ENCODE measurements at regions not wholly inside any gene's neighbourhood (a gene's known extent, or its start where the extent isn't known, plus 50 kb on each side); places are given as distances from the start of the nearest gene placed in this dataset.
"Not testable (repeated sequence)": the region's sequence is repeated elsewhere in the genome, so short reads cannot be mapped to it uniquely, and the experiment has no call there.

DNA sequence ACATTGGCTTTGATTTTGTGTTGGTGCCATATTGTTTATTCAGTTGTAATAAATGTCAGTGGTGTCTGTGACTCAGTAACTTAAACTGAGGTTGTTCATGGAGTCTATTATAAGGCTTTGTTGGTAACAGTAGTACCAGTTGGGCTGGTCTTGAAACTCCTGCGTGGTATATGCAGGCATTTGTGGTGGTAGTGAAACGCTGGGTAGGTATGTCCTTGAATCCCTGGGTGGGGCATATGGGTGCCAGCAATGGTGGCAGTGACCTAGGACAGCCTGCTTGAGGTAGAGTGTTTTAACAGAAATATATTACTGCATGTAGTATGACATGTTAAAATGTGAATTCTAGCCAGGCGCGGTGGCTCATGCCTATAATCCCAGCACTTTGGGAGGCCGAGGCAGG is 1058.5 kb upstream of the SEMA6A start:
- no peak overlapping the region for H3K4me3 ChIP-seq (ENCODE audit: low read depth, low read length)
- TF ChIP-seq, protein P1, sequence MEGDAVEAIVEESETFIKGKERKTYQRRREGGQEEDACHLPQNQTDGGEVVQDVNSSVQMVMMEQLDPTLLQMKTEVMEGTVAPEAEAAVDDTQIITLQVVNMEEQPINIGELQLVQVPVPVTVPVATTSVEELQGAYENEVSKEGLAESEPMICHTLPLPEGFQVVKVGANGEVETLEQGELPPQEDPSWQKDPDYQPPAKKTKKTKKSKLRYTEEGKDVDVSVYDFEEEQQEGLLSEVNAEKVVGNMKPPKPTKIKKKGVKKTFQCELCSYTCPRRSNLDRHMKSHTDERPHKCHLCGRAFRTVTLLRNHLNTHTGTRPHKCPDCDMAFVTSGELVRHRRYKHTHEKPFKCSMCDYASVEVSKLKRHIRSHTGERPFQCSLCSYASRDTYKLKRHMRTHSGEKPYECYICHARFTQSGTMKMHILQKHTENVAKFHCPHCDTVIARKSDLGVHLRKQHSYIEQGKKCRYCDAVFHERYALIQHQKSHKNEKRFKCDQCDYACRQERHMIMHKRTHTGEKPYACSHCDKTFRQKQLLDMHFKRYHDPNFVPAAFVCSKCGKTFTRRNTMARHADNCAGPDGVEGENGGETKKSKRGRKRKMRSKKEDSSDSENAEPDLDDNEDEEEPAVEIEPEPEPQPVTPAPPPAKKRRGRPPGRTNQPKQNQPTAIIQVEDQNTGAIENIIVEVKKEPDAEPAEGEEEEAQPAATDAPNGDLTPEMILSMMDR (IDR thresholded peaks at IDR 0.05; ENCODE audit: low read depth, low read length), result no peak

DNA sequence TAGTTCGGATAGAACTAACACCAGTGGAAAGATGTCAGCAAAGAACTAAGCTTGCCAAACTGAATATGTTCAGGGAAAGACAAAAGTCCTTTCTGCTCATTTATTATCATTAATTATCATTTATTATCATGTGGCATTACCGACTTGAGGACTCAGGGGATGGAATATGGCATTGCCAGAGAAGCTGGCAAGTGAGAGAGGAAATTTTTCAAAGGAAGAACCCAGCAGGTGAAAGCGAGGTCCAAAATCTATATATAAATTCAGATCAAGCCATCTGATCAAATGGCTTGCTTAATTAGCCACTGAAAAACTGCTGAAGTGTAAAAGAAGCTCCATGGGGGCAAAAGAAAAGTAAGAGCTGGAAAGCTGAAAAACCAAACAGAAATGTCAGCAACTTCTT is 1049.6 kb upstream of the SEMA6A start:
- TF ChIP-seq, protein P1 (IDR thresholded peaks at IDR 0.05; ENCODE audit: low read depth, low read length), result no peak

DNA sequence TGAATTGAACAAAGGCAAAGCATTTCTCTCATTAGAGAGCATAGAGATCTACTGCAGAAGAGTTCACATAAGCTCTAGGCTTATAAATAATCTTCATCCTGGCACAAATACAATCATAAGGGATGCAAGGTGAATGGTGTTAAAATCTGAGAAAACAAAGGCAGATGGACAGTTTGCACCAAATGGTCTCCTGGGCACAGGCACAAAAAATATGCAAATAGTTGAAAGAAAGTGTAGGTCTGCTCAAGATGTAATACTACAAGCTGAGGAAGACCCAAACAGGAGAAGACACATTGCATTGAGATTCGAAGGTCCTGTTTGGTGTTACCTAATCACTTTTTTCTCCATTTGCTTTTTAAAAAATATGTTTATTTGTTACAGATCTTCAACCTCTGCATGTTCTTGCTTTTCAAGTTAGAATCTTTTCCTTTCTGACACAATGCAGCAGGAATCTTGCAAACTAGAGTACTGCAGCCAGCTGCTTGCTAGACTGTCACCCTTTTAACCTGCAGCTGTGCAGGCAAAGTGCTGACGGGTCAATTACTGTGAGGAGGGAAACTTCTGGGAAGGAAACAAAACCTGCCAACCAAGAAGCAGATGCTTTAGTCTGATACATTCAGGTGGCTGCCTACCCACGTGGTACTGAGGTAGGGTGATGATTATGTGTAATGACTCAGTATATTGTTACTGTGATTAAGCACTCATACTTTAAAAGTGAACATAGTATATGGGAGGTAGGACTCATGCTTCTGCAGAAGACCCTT is 1048.6 kb upstream of the SEMA6A start:
- TF ChIP-seq, protein P1 (IDR thresholded peaks at IDR 0.05; ENCODE audit: low read depth, low read length), result no peak
- H3K4me3 ChIP-seq (ENCODE audit: low read depth, low read length), result no peak overlapping the region

More for the DNA sequence above, 1049.6 kb upstream of the SEMA6A start:
- no peak overlapping the region for H3K4me3 ChIP-seq (ENCODE audit: low read depth, low read length)

DNA sequence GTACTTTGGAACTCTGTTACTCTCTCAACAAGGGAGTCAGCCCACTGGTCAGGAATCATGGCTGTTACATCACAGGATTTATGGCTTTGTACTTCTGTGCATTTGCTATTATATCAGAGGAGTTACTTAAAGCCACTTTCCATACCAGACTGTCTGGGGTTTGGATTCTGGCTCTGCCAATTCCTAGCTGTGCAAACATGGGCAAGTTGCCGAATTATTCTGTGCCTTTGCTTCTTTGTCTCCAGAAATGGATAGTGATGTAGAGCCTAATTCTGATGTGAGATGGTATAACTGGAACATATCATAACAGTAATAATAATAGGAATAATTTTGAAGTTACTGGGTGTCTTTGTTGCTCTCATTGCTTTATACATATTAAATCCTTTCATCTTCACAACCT is 1047.3 kb upstream of the SEMA6A start:
- no peak overlapping the region for H3K4me3 ChIP-seq (ENCODE audit: low read depth, low read length)
- TF ChIP-seq, protein P1 (IDR thresholded peaks at IDR 0.05; ENCODE audit: low read depth, low read length), result no peak

DNA sequence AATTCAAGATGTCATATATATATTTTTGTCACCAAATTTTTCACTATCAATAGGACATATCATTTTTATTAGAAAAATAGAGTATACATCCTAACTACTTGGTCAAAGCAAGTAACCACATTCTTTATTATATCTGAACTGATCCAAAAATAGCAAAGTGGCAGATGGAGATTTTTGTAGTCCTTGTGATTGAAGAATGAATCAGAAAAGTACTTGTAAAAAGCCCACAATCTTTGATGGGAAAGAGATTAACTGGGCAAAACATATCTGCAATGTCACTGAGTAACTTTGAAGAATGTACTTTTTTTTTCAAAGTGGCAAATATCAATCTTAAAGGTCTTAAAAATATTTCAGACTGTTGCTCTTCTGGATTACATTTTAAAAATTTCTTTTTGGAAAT is 1040.6 kb upstream of the SEMA6A start:
- TF ChIP-seq, protein P1 (IDR thresholded peaks at IDR 0.05; ENCODE audit: low read depth, low read length), result no peak
- no peak overlapping the region for H3K4me3 ChIP-seq (ENCODE audit: low read depth, low read length)

DNA sequence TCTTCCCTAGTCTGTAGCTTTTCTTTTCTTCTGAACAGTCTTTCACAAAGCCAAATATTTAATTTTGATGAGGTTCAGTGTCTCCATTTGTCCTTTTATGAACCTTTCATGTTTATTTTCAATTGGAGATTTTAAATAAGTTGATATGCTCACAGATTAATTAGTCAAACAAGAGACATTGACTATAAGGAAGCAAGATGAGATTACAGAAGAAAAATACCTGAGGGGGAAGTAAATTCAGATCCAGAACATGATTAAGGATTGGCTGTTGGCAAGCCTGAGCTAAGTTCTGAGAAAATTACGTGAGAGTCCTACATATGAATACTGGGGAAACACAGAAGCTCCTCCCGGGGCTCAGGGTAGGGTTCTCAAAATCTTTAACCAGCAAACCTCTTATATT is 1039.8 kb upstream of the SEMA6A start:
- TF ChIP-seq, protein P1 (IDR thresholded peaks at IDR 0.05; ENCODE audit: low read depth, low read length), result no peak
- no peak overlapping the region for H3K4me3 ChIP-seq (ENCODE audit: low read depth, low read length)

DNA sequence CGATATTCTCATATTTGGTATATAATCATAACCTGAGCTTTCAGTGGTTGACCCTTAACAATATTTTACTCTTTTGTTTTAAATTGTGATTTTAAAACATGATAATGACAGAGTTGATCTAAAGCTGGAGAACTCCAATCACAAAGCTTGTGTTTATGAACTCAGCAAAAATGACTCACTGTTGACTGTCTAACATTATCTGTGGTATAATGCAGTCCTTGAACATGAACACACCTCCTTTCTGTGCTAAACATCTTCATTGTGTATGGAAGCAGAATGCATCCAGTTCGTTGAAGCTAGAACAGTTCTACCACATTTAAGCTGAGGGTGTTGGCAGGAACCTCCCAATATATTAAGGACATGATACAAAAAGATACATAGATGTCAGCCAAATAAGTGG is 1030.2 kb upstream of the SEMA6A start:
- TF ChIP-seq, protein P1 (IDR thresholded peaks at IDR 0.05; ENCODE audit: low read depth, low read length), result no peak
- H3K4me3 ChIP-seq (ENCODE audit: low read depth, low read length), result no peak overlapping the region

DNA sequence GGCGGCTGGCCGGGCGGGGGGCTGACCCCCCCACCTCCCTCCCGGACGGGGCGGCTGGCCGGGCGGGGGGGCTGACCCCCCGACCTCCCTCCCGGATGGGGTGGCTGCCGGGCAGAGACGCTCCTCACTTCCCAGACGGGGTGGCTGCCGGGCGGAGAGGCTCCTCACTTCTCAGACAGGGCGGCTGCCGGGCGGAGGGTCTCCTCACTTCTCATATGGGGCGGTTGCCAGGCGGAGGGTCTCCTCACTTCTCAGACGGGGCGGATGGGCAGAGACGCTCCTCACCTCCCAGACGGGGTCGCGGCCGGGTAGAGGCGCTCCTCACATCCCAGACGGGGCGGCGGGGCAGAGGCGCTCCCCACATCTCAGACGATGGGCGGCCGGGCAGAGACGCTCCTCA is 1025.2 kb upstream of the SEMA6A start:
- not testable (repeated sequence) for H3K4me3 ChIP-seq (ENCODE audit: low read depth, low read length)

Data from WI38 (cell line).